ENCODE measurements at regions not wholly inside any gene's neighbourhood (a gene's known extent, or its start where the extent isn't known, plus 50 kb on each side); places are given as distances from the start of the nearest gene placed in this dataset.
"Not testable (repeated sequence)": the region's sequence is repeated elsewhere in the genome, so short reads cannot be mapped to it uniquely, and the experiment has no call there.

DNA sequence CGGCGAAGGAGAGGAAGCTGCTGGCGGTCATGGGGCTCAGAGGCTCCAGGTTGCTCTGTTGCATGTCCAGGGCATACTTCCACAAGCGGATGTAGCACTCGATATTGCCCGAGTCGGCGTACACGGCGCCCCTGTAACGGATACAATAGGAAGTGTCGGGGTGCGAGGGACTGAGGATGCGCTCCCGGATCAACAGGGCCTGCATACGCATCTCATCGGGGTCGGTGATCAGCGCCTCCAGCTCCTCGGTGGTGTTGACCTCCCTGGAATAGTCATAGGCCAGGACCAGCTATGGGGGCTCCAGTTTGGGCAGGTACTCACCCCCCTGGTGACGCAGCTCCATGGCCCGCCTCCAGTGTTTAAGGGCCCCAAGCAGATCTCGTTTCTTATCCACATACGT, 150.8 kb downstream of the POTEC start:
- H3K4me3 Mint-ChIP-seq; H3K9me3 Mint-ChIP-seq; H3K27me3 Mint-ChIP-seq; H3K36me3 Mint-ChIP-seq (ENCODE audit: low read depth); POLR2A ChIA-PET; H3K27ac Mint-ChIP-seq; DNase-seq; H3K4me1 Mint-ChIP-seq; CTCF ChIA-PET: not testable (repeated sequence)

GRCh38 chr18:14384961-14385360, 158.4 kb downstream of the POTEC start:
- H3K4me3 Mint-ChIP-seq; H3K4me1 Mint-ChIP-seq; H3K9me3 Mint-ChIP-seq; DNase-seq; H3K27ac Mint-ChIP-seq; CTCF ChIA-PET; POLR2A ChIA-PET; H3K27me3 Mint-ChIP-seq; H3K36me3 Mint-ChIP-seq (ENCODE audit: low read depth): not testable (repeated sequence)

DNA sequence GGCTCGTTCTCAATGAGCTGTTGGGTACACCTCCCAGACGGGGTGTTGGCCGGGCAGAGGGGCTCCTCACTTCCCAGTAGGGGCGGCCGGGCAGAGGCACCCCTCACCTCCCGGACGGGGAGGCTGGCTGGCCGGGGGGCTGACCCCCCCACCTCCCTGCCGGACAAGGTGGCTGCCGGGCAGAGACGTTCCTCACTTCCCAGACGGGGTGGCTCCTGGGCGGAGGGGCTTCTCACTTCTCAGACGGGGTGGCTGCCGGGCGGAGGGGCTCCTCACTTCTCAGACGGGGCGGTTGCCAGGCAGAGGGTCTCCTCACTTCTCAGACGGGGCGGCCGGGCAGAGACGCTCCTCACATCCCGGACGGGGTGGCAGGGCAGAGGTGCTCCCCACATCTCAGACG, 160.7 kb downstream of the POTEC start:
- H3K36me3 Mint-ChIP-seq (ENCODE audit: low read depth); H3K9me3 Mint-ChIP-seq; DNase-seq; H3K27ac Mint-ChIP-seq; CTCF ChIA-PET; H3K4me3 Mint-ChIP-seq; POLR2A ChIA-PET; H3K4me1 Mint-ChIP-seq; H3K27me3 Mint-ChIP-seq: not testable (repeated sequence)

GRCh38 chr18:14379489-14379888, 163.9 kb downstream of the POTEC start:
- H3K9me3 Mint-ChIP-seq, H3K27me3 Mint-ChIP-seq: not testable (repeated sequence)

GRCh38 chr18:14378376-14378775, 165.0 kb downstream of the POTEC start:
- POLR2A ChIA-PET, H3K27ac Mint-ChIP-seq: not testable (repeated sequence)

More at GRCh38 chr18:14379489-14379888, 163.9 kb downstream of the POTEC start:
- CTCF ChIA-PET; POLR2A ChIA-PET; H3K27ac Mint-ChIP-seq; H3K36me3 Mint-ChIP-seq (ENCODE audit: low read depth); H3K4me1 Mint-ChIP-seq; DNase-seq; H3K4me3 Mint-ChIP-seq: not testable (repeated sequence)

GRCh38 chr18:14361346-14361745, 182.1 kb downstream of the POTEC start:
- H3K9me3 Mint-ChIP-seq; H3K4me1 Mint-ChIP-seq; H3K27me3 Mint-ChIP-seq; CTCF ChIA-PET; POLR2A ChIA-PET; DNase-seq; H3K36me3 Mint-ChIP-seq (ENCODE audit: low read depth); H3K4me3 Mint-ChIP-seq; H3K27ac Mint-ChIP-seq: not testable (repeated sequence)

More at GRCh38 chr18:14378376-14378775, 165.0 kb downstream of the POTEC start:
- H3K4me3 Mint-ChIP-seq; H3K27me3 Mint-ChIP-seq; H3K4me1 Mint-ChIP-seq; H3K36me3 Mint-ChIP-seq (ENCODE audit: low read depth); CTCF ChIA-PET; H3K9me3 Mint-ChIP-seq; DNase-seq: not testable (repeated sequence)

- H3K27ac Mint-ChIP-seq; H3K9me3 Mint-ChIP-seq; H3K4me3 Mint-ChIP-seq; POLR2A ChIA-PET; H3K27me3 Mint-ChIP-seq; H3K36me3 Mint-ChIP-seq (ENCODE audit: low read depth); DNase-seq; H3K4me1 Mint-ChIP-seq; CTCF ChIA-PET: not testable (repeated sequence)
These were observed 185.7 kb downstream of the POTEC start for GRCh38 chr18:14357553-14358297.

DNA sequence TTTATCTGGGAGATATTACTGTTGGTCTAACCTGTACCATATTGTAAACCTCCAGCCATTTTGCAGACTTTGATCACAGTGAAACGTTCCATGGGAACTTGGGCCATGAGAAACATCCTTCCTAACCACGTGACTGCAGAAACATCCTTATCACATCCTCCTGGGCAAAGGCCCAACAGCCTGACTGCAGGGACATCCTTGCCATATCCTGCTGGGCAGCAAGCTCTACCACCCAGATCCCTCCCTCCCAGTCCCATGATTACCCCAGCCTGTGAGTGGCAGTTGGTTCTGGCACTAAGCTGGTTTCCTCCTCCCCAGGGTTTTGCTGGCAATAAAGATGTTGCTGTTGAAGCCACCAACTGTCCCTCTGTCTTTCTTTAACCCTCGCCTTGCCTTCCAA, 201.2 kb downstream of the POTEC start:
- H3K4me3 Mint-ChIP-seq; H3K27me3 Mint-ChIP-seq; DNase-seq; H3K36me3 Mint-ChIP-seq (ENCODE audit: low read depth); H3K27ac Mint-ChIP-seq; POLR2A ChIA-PET; CTCF ChIA-PET; H3K4me1 Mint-ChIP-seq; H3K9me3 Mint-ChIP-seq: not testable (repeated sequence)

- CTCF ChIA-PET; H3K36me3 Mint-ChIP-seq (ENCODE audit: low read depth); H3K4me1 Mint-ChIP-seq; H3K4me3 Mint-ChIP-seq; H3K27me3 Mint-ChIP-seq; DNase-seq; H3K9me3 Mint-ChIP-seq; H3K27ac Mint-ChIP-seq; POLR2A ChIA-PET: not testable (repeated sequence)
These were observed 203.8 kb upstream of the ZNF519 start for GRCh38 chr18:14336017-14336416.

DNA sequence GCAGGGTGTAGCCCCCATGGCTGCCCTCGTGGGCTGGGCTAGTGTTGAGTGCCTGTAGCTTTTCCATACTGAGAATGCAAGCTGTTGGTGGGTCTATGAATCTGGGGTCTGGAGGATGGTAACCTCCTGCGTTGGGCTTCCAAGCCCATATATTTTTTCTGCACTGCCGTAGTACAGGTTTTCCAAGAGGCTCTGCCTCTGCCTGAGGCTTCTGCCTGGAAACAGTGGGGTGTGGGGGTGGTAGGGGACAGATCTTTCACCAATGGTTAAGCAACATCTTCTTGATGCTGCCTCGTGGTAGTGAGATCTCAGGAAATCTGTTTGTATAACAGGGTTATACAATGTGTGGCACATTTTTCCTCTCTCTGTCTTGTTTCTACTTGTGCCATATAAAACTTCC, 189.0 kb upstream of the ZNF519 start:
- CTCF ChIA-PET; H3K36me3 Mint-ChIP-seq (ENCODE audit: low read depth); H3K4me3 Mint-ChIP-seq; H3K27me3 Mint-ChIP-seq; POLR2A ChIA-PET; H3K27ac Mint-ChIP-seq; DNase-seq; H3K9me3 Mint-ChIP-seq; H3K4me1 Mint-ChIP-seq: not testable (repeated sequence)

DNA sequence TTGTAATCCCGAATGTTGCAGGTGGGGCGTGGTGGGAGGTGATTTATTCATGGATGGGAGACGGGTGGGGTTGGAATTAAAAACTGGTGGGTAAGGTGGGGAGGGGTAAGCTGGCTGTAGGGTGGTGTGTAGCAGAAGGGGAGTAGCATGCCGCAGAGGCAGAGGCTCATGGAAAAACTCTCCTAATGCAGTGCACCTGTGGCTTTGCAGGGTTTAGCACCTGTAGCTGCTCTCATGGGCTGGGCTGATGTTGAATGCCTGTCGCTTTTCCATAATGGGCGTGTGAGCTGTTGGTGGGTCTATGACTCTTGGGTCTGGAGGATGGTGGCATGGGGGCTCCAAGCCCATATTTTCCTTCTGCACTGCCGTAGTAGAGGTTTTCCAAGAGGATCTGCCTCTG, 169.0 kb upstream of the ZNF519 start:
- DNase-seq; H3K36me3 Mint-ChIP-seq (ENCODE audit: low read depth); POLR2A ChIA-PET; H3K4me1 Mint-ChIP-seq; H3K27ac Mint-ChIP-seq; H3K9me3 Mint-ChIP-seq; CTCF ChIA-PET; H3K4me3 Mint-ChIP-seq; H3K27me3 Mint-ChIP-seq: not testable (repeated sequence)

- CTCF ChIA-PET; H3K9me3 Mint-ChIP-seq; DNase-seq; POLR2A ChIA-PET; H3K27ac Mint-ChIP-seq; H3K36me3 Mint-ChIP-seq (ENCODE audit: low read depth); H3K27me3 Mint-ChIP-seq; H3K4me3 Mint-ChIP-seq; H3K4me1 Mint-ChIP-seq: not testable (repeated sequence)
These were observed 162.8 kb upstream of the ZNF519 start for GRCh38 chr18:14295081-14295480.

- H3K27ac Mint-ChIP-seq = no peak overlapping the region
These were observed 152.8 kb upstream of the ZNF519 start for GRCh38 chr18:14285053-14285452.

DNA sequence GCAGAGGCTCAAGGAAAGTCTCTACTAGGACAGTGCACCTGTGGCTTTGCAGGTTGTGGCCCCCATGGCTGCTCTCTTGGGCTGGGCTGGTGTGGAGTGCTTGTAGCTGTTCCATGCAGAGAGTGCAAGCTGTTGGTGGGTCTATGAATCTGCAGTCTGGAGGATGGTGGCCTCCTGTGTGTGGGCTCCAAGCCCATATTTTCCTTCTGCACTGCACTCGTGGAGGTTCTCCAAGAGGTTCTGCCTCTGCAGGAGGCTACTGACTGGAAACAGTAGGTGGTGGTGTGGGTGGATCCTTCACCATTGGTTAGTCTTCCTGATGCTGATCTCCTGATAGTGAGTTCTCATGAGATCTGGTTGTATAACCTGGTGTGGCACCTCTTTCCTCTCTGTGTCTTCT, 143.2 kb upstream of the ZNF519 start:
- POLR2A ChIA-PET; H3K9me3 Mint-ChIP-seq; H3K27ac Mint-ChIP-seq; H3K4me1 Mint-ChIP-seq; H3K36me3 Mint-ChIP-seq (ENCODE audit: low read depth); CTCF ChIA-PET; DNase-seq; H3K27me3 Mint-ChIP-seq; H3K4me3 Mint-ChIP-seq: not testable (repeated sequence)

More at GRCh38 chr18:14285053-14285452, 152.8 kb upstream of the ZNF519 start:
- no peaks in the 10 kb centered on the region for H3K9me3 Mint-ChIP-seq
- H3K4me3 Mint-ChIP-seq = no peak overlapping the region
- H3K27me3 Mint-ChIP-seq = no peaks in the 10 kb centered on the region
- DNase-seq = no peak
- ChIA-PET CTCF (no interaction called here), POLR2A (no interaction called here)
- no peaks in the 10 kb centered on the region for H3K4me1 Mint-ChIP-seq
- no peaks in the 10 kb centered on the region for H3K36me3 Mint-ChIP-seq (ENCODE audit: low read depth)

Measured in activated CD4-positive, alpha-beta memory T cell treated with anti-CD3 and anti-CD28 coated beads, Interleukin-2, amount 10 ng/mL, durations not matched to agents 7 days and 5 days (primary cell).